ENCODE measurements at regions not wholly inside any gene's neighbourhood (a gene's known extent, or its start where the extent isn't known, plus 50 kb on each side); places are given as distances from the start of the nearest gene placed in this dataset.

- Histone ChIP-seq H3K4me2 (ENCODE audit: control insufficient read depth, extremely low read depth, insufficient read depth, low read depth, low read length) (no peak overlapping the region), H3K36me3 (ENCODE audit: control insufficient read depth in 2 of 2, extremely low read depth in 1 of 2, insufficient read depth in 2 of 2, low read length in 2 of 2) (no peaks in the 10 kb centered on the region), H2AFZ (ENCODE audit: control insufficient read depth, low read length) (no peak overlapping the region), H3K4me1 (ENCODE audit: control insufficient read depth, extremely low read depth, insufficient read depth, low read length) (no peaks in the 10 kb centered on the region), H3K4me3 (ENCODE audit: control insufficient read depth in 2 of 3, extremely low read depth in 1 of 3, insufficient read depth in 2 of 3, low read depth in 1 of 3, low read length in 3 of 3) (no peak overlapping the region), H3K27ac (ENCODE audit: control insufficient read depth, insufficient read depth, low read length) (no peak overlapping the region), H3K9ac (ENCODE audit: control insufficient read depth, extremely low read depth, insufficient read depth, low read length) (no peak overlapping the region), H3K9me3 (ENCODE audit: control insufficient read depth, low read depth, low read length) (no peaks in the 10 kb centered on the region), H3K9me1 (ENCODE audit: control insufficient read depth, extremely low read depth, insufficient read depth, low read length) (no peaks in the 10 kb centered on the region), H3K79me2 (ENCODE audit: control insufficient read depth, insufficient read depth, low read length) (no peaks in the 10 kb centered on the region), H4K20me1 (ENCODE audit: control insufficient read depth, extremely low read depth, insufficient read depth, low read length) (no peaks in the 10 kb centered on the region), H3K27me3 (ENCODE audit: control insufficient read depth, extremely low read depth, insufficient read depth, low read length) (no peaks in the 10 kb centered on the region)
- FAIRE-seq (no peak), DNase-seq (ENCODE audit: low read depth, low spot score) (no peak)
- dilution Hi-C loops (cut with MboI; ENCODE audit: extremely low pct_ligation_motif_present, low sequenced_read_pairs): no loop called here
- TF ChIP-seq CTCF (optimal IDR thresholded peaks at IDR 0.05 in 1 of 3, IDR thresholded peaks at IDR 0.05 in 1 of 3, conservative IDR thresholded peaks at IDR 0.05 in 1 of 3; ENCODE audit: extremely low read depth in 1 of 3, insufficient read depth in 2 of 3, low read length in 3 of 3): no peak
Measured at GRCh38 chr13:109315481-109315880, 470.9 kb downstream of the IRS2 start.

GRCh38 chr13:109314101-109314500 lies 472.3 kb downstream of the IRS2 start:
- dilution Hi-C loops (cut with MboI; ENCODE audit: extremely low pct_ligation_motif_present, low sequenced_read_pairs): no loop called here
- Histone ChIP-seq H4K20me1 (ENCODE audit: control insufficient read depth, extremely low read depth, insufficient read depth, low read length) (no peaks in the 10 kb centered on the region), H3K4me2 (ENCODE audit: control insufficient read depth, extremely low read depth, insufficient read depth, low read depth, low read length) (no peak overlapping the region), H3K9me3 (ENCODE audit: control insufficient read depth, low read depth, low read length) (no peaks in the 10 kb centered on the region), H3K4me3 (ENCODE audit: control insufficient read depth in 2 of 3, extremely low read depth in 1 of 3, insufficient read depth in 2 of 3, low read depth in 1 of 3, low read length in 3 of 3) (no peak overlapping the region), H3K9ac (ENCODE audit: control insufficient read depth, extremely low read depth, insufficient read depth, low read length) (no peak overlapping the region), H3K79me2 (ENCODE audit: control insufficient read depth, insufficient read depth, low read length) (no peaks in the 10 kb centered on the region), H3K4me1 (ENCODE audit: control insufficient read depth, extremely low read depth, insufficient read depth, low read length) (no peaks in the 10 kb centered on the region), H2AFZ (ENCODE audit: control insufficient read depth, low read length) (no peak overlapping the region), H3K9me1 (ENCODE audit: control insufficient read depth, extremely low read depth, insufficient read depth, low read length) (no peaks in the 10 kb centered on the region), H3K27me3 (ENCODE audit: control insufficient read depth, extremely low read depth, insufficient read depth, low read length) (no peaks in the 10 kb centered on the region), H3K27ac (ENCODE audit: control insufficient read depth, insufficient read depth, low read length) (no peak overlapping the region), H3K36me3 (ENCODE audit: control insufficient read depth in 2 of 2, extremely low read depth in 1 of 2, insufficient read depth in 2 of 2, low read length in 2 of 2) (no peaks in the 10 kb centered on the region)
- no peak for TF ChIP-seq CTCF (optimal IDR thresholded peaks at IDR 0.05 in 1 of 3, IDR thresholded peaks at IDR 0.05 in 1 of 3, conservative IDR thresholded peaks at IDR 0.05 in 1 of 3; ENCODE audit: extremely low read depth in 1 of 3, insufficient read depth in 2 of 3, low read length in 3 of 3)
- TF ChIP-seq EZH2 (IDR thresholded peaks at IDR 0.05; ENCODE audit: low read length): no peak
- no peak for FAIRE-seq
- DNase-seq (ENCODE audit: low read depth, low spot score): no peak
